NCI-H2196 treated with DMSO at 0.1 percent for 48 hours (cell line): ENCODE measurements at regions not wholly inside any gene's neighbourhood (a gene's known extent, or its start where the extent isn't known, plus 50 kb on each side); places are given as distances from the start of the nearest gene placed in this dataset.

Experiments
- DNase-seq: peaks from one replicate; lab custom pipeline; 2025; ENCODE audit not compliant: unreplicated experiment; lab: John Stamatoyannopoulos, UW

- no peak for DNase-seq
These were observed 383.4 kb downstream of the VRK1 start for GRCh38 chr14:97180304-97181200.

- no peak for DNase-seq
These were observed 388.0 kb downstream of the VRK1 start for GRCh38 chr14:97185186-97185585.

GRCh38 chr14:97187916-97188315, 390.7 kb downstream of the VRK1 start:
- DNase-seq: no peak

GRCh38 chr14:97196336-97196735, 399.2 kb downstream of the VRK1 start:
- no peak for DNase-seq

- DNase-seq: no peak
These were observed 401.6 kb downstream of the VRK1 start for GRCh38 chr14:97198813-97199212.

- no peak for DNase-seq
These were observed 403.1 kb downstream of the VRK1 start for GRCh38 chr14:97200245-97200644.

GRCh38 chr14:97206916-97207315, 409.7 kb downstream of the VRK1 start:
- no peak for DNase-seq

- DNase-seq: no peak
These were observed 413.0 kb downstream of the VRK1 start for GRCh38 chr14:97210202-97210601.

- no peak for DNase-seq
These were observed 415.2 kb downstream of the VRK1 start for GRCh38 chr14:97212399-97212798.

- DNase-seq: no peak
These were observed 416.5 kb downstream of the VRK1 start for GRCh38 chr14:97213720-97214119.

GRCh38 chr14:97215263-97215969, 418.2 kb downstream of the VRK1 start:
- no peak for DNase-seq

- no peak for DNase-seq
These were observed 420.1 kb downstream of the VRK1 start for GRCh38 chr14:97217111-97217885.

GRCh38 chr14:97218274-97218673, 421.1 kb downstream of the VRK1 start:
- DNase-seq: no peak

GRCh38 chr14:97218691-97219430, 421.7 kb downstream of the VRK1 start:
- no peak for DNase-seq

- no peak for DNase-seq
These were observed 422.3 kb downstream of the VRK1 start for GRCh38 chr14:97219431-97220017.

- no peak for DNase-seq
These were observed 424.5 kb downstream of the VRK1 start for GRCh38 chr14:97221572-97222285.

- no peak for DNase-seq
These were observed 426.8 kb downstream of the VRK1 start for GRCh38 chr14:97224016-97224415.

GRCh38 chr14:97230051-97230450, 432.9 kb downstream of the VRK1 start:
- no peak for DNase-seq

- DNase-seq: no peak
These were observed 436.3 kb downstream of the VRK1 start for GRCh38 chr14:97233319-97233985.
